DND-41 (cell line): ENCODE measurements at regions not wholly inside any gene's neighbourhood (a gene's known extent, or its start where the extent isn't known, plus 50 kb on each side); places are given as distances from the start of the nearest gene placed in this dataset.

Source experiments
- ATAC-seq: fragments of 200-7000 bp; cut with Tn5 transposase; 3 replicates; pipeline ENCODE4 v1.9.1; 2021; ENCODE audit warnings: low read depth; ENCODE audit not compliant: insufficient read depth
- DNase-seq: peaks from one replicate; pipeline ENCODE4 v3.0.0-alpha.2; 2020
- H2AFZ ChIP-seq: 2 replicates; pipeline ENCODE4 v1.6.0; 2012; ENCODE audit warnings: low read depth, low read length
- H3K27ac ChIP-seq: 2 replicates; pipeline ENCODE4 v1.5.1; 2012; ENCODE audit warnings: low read length, inconsistent platforms
- H3K27me3 ChIP-seq: fragments of 200-600 bp; sonication (generic); 2 replicates; pipeline ENCODE4 v1.6.0; 2012; ENCODE audit warnings: low read length, mild to moderate bottlenecking, inconsistent platforms; ENCODE audit not compliant: insufficient read depth, poor library complexity
- H3K36me3 ChIP-seq: 2 replicates; pipeline ENCODE4 v1.5.1; 2012; ENCODE audit warnings: low read length, inconsistent platforms; ENCODE audit not compliant: insufficient read depth
- H3K4me1 ChIP-seq: 2 replicates; pipeline ENCODE4 v1.5.1; 2012; ENCODE audit warnings: mild to moderate bottlenecking, low read length; ENCODE audit not compliant: insufficient read depth
- H3K4me2 ChIP-seq: 2 replicates; pipeline ENCODE4 v1.6.0; 2012; ENCODE audit warnings: mild to moderate bottlenecking, moderate library complexity, low read length, inconsistent platforms; ENCODE audit not compliant: insufficient read depth
- H3K4me3 ChIP-seq, 2 experiments: fragments of 200-600 bp in 1 of 2; shearing (Covaris generic) in 1 of 2; 2 replicates each; pipeline ENCODE4 v1.5.1; 2012 to 2016; ENCODE audit warnings: inconsistent platforms in 2 of 2, low read length in 2 of 2, mild to moderate bottlenecking in 2 of 2, low read depth in 1 of 2, moderate library complexity in 1 of 2
- H3K79me2 ChIP-seq: 2 replicates; pipeline ENCODE4 v1.6.0; 2012; ENCODE audit warnings: low read length, inconsistent platforms; ENCODE audit not compliant: insufficient read depth
- H3K9ac ChIP-seq: 2 replicates; pipeline ENCODE4 v1.6.0; 2012; ENCODE audit warnings: low read depth, mild to moderate bottlenecking, inconsistent platforms, low read length, moderate library complexity
- H3K9me3 ChIP-seq: 2 replicates; pipeline ENCODE4 v1.5.1; 2012; ENCODE audit warnings: low read length, moderate library complexity, mild to moderate bottlenecking, inconsistent platforms; ENCODE audit not compliant: insufficient read depth, severe bottlenecking
- H4K20me1 ChIP-seq: 2 replicates; pipeline ENCODE4 v1.6.0; 2012; ENCODE audit warnings: low read length; ENCODE audit not compliant: insufficient read depth
- CTCF ChIP-seq: IDR thresholded peaks from 2 replicates; pipeline ENCODE4 v1.5.1; 2012; ENCODE audit warnings: borderline replicate concordance, low read length, moderate library complexity, mild to moderate bottlenecking; ENCODE audit not compliant: poor library complexity, severe bottlenecking; ENCODE audit errors: extremely low read depth
- EZH2 ChIP-seq: IDR thresholded peaks from 3 replicates; pipeline ENCODE4 v1.6.1; 2012; ENCODE audit warnings: borderline replicate concordance, low read depth, mild to moderate bottlenecking, moderate library complexity, low read length, inconsistent platforms; ENCODE audit not compliant: severe bottlenecking

GRCh38 chr3:83740504-83740903, 1218.3 kb upstream of the CADM2 start:
- H3K9ac ChIP-seq: no peak overlapping the region
- ATAC-seq (no peak), DNase-seq (no peak)

GRCh38 chr3:83765956-83766355, 1192.8 kb upstream of the CADM2 start:
- DNase-seq: no peak
- ATAC-seq: no peak
- H3K4me3 ChIP-seq: no peak overlapping the region
- no peaks in the 10 kb centered on the region for H4K20me1 ChIP-seq
- no peaks in the 10 kb centered on the region for H3K4me1 ChIP-seq
- H3K36me3 ChIP-seq: no peaks in the 10 kb centered on the region
- no peaks in the 10 kb centered on the region for H3K79me2 ChIP-seq
- H3K9me3 ChIP-seq: no peaks in the 10 kb centered on the region
- no peak overlapping the region for H3K4me2 ChIP-seq
- H2AFZ ChIP-seq: no peak overlapping the region
- H3K9ac ChIP-seq: no peak overlapping the region
- H3K27ac ChIP-seq: no peak overlapping the region
- H3K27me3 ChIP-seq: no peaks in the 10 kb centered on the region
- no peak for TF ChIP-seq EZH2
- TF ChIP-seq CTCF: no peak

More at GRCh38 chr3:83740504-83740903, 1218.3 kb upstream of the CADM2 start:
- H3K36me3 ChIP-seq: no peaks in the 10 kb centered on the region
- TF ChIP-seq CTCF: no peak
- no peak for TF ChIP-seq EZH2
- H3K4me1 ChIP-seq: no peaks in the 10 kb centered on the region
- H4K20me1 ChIP-seq: no peaks in the 10 kb centered on the region
- no peaks in the 10 kb centered on the region for H3K27me3 ChIP-seq
- 0 out of 2 replicates have a peak overlapping the region, but pooled peaks have one; percentile 10 for H2AFZ ChIP-seq
- no peak overlapping the region for H3K4me2 ChIP-seq
- no peak overlapping the region for H3K27ac ChIP-seq
- no peaks in the 10 kb centered on the region for H3K79me2 ChIP-seq
- no peak overlapping the region for H3K4me3 ChIP-seq
- no peaks in the 10 kb centered on the region for H3K9me3 ChIP-seq

- Histone ChIP-seq H3K36me3 (no peaks in the 10 kb centered on the region), H3K27ac (no peak overlapping the region), H2AFZ (no peak overlapping the region), H3K4me1 (no peaks in the 10 kb centered on the region), H3K27me3 (no peaks in the 10 kb centered on the region), H3K4me3 (no peak overlapping the region), H3K9ac (no peak overlapping the region), H4K20me1 (no peaks in the 10 kb centered on the region), H3K9me3 (no peaks in the 10 kb centered on the region), H3K79me2 (no peaks in the 10 kb centered on the region), H3K4me2 (no peak overlapping the region)
- DNase-seq: no peak
- TF ChIP-seq EZH2: no peak
- ATAC-seq: no peak
Observed at GRCh38 chr3:83769791-83770663, 1188.8 kb upstream of the CADM2 start.

- no peaks in the 10 kb centered on the region for H3K36me3 ChIP-seq
- no peaks in the 10 kb centered on the region for H4K20me1 ChIP-seq
- TF ChIP-seq CTCF: no peak
- TF ChIP-seq EZH2: no peak
Observed at GRCh38 chr3:83770664-83771402, 1188.0 kb upstream of the CADM2 start.

More at GRCh38 chr3:83770664-83771402, 1188.0 kb upstream of the CADM2 start:
- DNase-seq (no peak), ATAC-seq (no peak)
- H3K9me3 ChIP-seq: no peaks in the 10 kb centered on the region
- H3K79me2 ChIP-seq: no peaks in the 10 kb centered on the region
- no peak overlapping the region for H3K4me3 ChIP-seq
- H2AFZ ChIP-seq: no peak overlapping the region
- H3K27ac ChIP-seq: no peak overlapping the region
- no peaks in the 10 kb centered on the region for H3K4me1 ChIP-seq
- no peak overlapping the region for H3K9ac ChIP-seq
- H3K27me3 ChIP-seq: no peaks in the 10 kb centered on the region
- H3K4me2 ChIP-seq: no peak overlapping the region
